D721Med (cell line): ENCODE measurements at regions not wholly inside any gene's neighbourhood (a gene's known extent, or its start where the extent isn't known, plus 50 kb on each side); places are given as distances from the start of the nearest gene placed in this dataset.

Source experiments
- DNase-seq: peaks from one replicate; pipeline ENCODE4 v3.0.0; 2011; ENCODE audit warnings: low spot score; ENCODE audit not compliant: insufficient read length
- FAIRE-seq: peaks from 2 replicates; lab custom pipeline; 2011; peaks lifted over from hg19 to GRCh38; lab: Jason Lieb, UNC
- TF ChIP-seq, protein P1 (sequence below): IDR thresholded peaks from 2 replicates; pipeline ENCODE4 v1.5.1; 2012; ENCODE audit warnings: mild to moderate bottlenecking, control low read depth; ENCODE audit not compliant: insufficient read depth; ENCODE audit errors: missing control alignments

DNA sequence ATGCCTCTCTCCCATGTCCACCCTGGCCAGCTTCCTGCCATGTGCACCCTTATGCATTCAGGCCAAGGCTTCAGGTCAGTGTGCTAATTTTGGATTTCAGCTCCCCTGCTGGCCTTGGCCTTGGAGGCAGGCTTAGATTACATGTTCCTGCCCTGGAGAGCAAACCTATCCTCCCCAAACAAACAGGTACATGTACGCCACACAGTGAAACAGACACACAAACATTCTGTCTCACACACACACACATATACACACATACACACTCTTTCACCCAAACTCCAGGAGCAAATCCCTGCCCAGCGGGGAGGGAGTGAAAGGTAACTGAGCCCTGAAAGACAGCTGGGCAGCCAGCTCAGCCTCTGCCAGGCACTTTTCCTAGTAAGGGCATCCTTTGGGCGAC, 62.7 kb upstream of the ARHGAP36 start:
- FAIRE-seq, result no peak
- no peak for DNase-seq
- TF ChIP-seq, protein P1, sequence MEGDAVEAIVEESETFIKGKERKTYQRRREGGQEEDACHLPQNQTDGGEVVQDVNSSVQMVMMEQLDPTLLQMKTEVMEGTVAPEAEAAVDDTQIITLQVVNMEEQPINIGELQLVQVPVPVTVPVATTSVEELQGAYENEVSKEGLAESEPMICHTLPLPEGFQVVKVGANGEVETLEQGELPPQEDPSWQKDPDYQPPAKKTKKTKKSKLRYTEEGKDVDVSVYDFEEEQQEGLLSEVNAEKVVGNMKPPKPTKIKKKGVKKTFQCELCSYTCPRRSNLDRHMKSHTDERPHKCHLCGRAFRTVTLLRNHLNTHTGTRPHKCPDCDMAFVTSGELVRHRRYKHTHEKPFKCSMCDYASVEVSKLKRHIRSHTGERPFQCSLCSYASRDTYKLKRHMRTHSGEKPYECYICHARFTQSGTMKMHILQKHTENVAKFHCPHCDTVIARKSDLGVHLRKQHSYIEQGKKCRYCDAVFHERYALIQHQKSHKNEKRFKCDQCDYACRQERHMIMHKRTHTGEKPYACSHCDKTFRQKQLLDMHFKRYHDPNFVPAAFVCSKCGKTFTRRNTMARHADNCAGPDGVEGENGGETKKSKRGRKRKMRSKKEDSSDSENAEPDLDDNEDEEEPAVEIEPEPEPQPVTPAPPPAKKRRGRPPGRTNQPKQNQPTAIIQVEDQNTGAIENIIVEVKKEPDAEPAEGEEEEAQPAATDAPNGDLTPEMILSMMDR, result no peak

DNA sequence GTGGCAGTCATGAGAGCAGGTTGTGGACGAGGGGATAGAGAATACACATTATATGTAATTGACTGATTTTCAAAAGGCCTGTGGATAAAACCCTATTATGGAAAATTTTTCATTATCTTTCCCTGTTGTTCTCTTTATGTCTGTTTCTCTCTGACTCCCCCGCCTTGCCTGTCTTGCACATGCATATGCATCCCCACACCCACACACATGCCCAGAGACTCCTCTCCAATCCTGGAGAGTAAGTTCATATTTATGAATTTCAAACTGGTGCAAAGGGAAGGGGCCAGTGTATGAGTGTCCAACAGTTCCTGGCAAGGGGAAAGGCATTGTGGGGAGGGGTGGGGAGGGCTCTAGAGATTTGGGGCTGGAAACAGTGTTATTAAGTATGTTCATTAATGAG, 60.8 kb upstream of the ARHGAP36 start:
- DNase-seq (no peak), FAIRE-seq (no peak)
- TF ChIP-seq, protein P1, result no peak

DNA sequence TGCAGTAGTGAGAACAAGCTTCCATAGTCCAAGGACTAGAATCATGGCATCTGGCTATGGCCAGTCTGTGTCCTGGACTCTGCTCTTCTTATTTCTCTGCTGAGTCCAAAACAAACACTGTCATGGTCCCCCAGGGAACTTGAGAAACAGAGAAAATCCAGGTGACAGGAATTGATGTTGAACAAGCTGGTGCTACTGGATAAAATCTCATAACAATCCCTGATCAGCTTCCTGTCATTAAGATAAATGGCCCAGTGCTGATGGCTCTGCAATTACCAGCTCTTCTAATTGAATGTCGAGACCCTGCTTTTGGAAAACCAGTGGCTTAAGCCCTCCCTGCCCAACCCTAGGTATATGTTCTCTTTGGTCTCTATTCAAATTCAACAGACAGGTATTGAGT, 58.8 kb upstream of the ARHGAP36 start:
- DNase-seq (no peak), FAIRE-seq (no peak)
- TF ChIP-seq, protein P1, result no peak
